HepG2 (cell line): ENCODE measurements at regions not wholly inside any gene's neighbourhood (a gene's known extent, or its start where the extent isn't known, plus 50 kb on each side); places are given as distances from the start of the nearest gene placed in this dataset.

ENCODE experiments used
- HOXA5 ChIP-seq: sonication (generic); formaldehyde crosslinking; IDR thresholded peaks from 2 replicates; pipeline ENCODE4 v1.4.0; 2020; ENCODE audit warnings: missing genetic modification reagents
- RFX1 ChIP-seq: fragments of 450-650 bp; IDR thresholded peaks from 2 replicates; pipeline ENCODE4 v1.6.1; 2017
- RXRA ChIP-seq: sonication (generic); formaldehyde crosslinking; IDR thresholded peaks from 2 replicates; pipeline ENCODE4 v1.5.1; 2020; ENCODE audit warnings: missing genetic modification reagents
- TP53 ChIP-seq: sonication (generic); formaldehyde crosslinking; conservative IDR thresholded peaks from 2 replicates; pipeline ENCODE4 v1.4.0; 2020; ENCODE audit warnings: missing genetic modification reagents
- ZNF20 ChIP-seq: sonication (generic); formaldehyde crosslinking; IDR thresholded peaks from 2 replicates; pipeline ENCODE4 v1.4.0; 2020; ENCODE audit warnings: mild to moderate bottlenecking, moderate library complexity, missing genetic modification reagents
- TF ChIP-seq, protein P1 (sequence below): sonication (generic); formaldehyde crosslinking; conservative IDR thresholded peaks from 2 replicates; pipeline ENCODE4 v1.4.0; 2020; ENCODE audit warnings: missing genetic modification reagents

DNA sequence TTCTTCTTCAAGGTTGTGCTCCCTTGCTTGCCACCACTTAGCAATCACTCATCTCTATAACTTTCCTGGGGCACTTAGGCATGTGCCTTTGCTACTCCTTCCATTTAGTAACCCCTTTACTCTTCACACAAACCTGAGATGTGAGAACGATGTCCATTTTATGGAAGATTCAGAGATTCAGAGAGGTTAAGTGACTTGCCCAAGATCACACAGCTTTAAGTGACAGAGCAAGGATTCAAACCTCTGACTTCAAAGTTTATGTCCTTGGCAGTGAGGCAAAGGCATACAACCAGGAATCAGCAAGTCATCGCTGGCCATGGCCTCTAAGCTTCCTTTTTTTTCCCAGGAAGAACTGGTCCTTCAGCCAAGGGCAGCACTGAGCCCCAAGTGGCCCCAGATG lies 56.0 kb upstream of the GALNT10 start:
- TF ChIP-seq TP53 (CRISPR knock-in tag) (no peak), ZNF20 (CRISPR knock-in tag) (no peak), HOXA5 (CRISPR knock-in tag) (no peak), RFX1 (no peak), RXRA (CRISPR knock-in tag) (no peak)
- TF ChIP-seq, protein P1, sequence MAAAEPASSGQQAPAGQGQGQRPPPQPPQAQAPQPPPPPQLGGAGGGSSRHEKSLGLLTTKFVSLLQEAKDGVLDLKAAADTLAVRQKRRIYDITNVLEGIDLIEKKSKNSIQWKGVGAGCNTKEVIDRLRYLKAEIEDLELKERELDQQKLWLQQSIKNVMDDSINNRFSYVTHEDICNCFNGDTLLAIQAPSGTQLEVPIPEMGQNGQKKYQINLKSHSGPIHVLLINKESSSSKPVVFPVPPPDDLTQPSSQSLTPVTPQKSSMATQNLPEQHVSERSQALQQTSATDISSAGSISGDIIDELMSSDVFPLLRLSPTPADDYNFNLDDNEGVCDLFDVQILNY, result no peak
